Esophagus muscularis mucosa (tissue), 4 donors: ENCODE measurements at regions not wholly inside any gene's neighbourhood (a gene's known extent, or its start where the extent isn't known, plus 50 kb on each side); places are given as distances from the start of the nearest gene placed in this dataset.

ENCODE experiments used
- DNase-seq: peaks from one replicate; pipeline ENCODE4 v3.0.0-alpha.2; 2017; ENCODE audit errors: extremely low spot score
- H3K27ac ChIP-seq, 4 donors: fragments of 200-600 bp; sonication (generic); replicated peaks in 1 of 4; 1 replicate in 3 of 4; 2 replicates in 1 of 4; pipeline ENCODE4 v1.5.1; 2016 to 2019; ENCODE audit warnings: mild to moderate bottlenecking in 1 of 4
- H3K27me3 ChIP-seq, 4 donors: fragments of 200-600 bp; sonication (generic); one replicate each; pipeline versions ENCODE4 v1.5.1 to v1.6.0; 2016 to 2019
- H3K36me3 ChIP-seq, 4 donors: fragments of 200-600 bp; sonication (generic); one replicate each; pipeline ENCODE4 v1.5.1; 2016 to 2019
- H3K4me1 ChIP-seq, 4 donors: fragments of 200-600 bp; sonication (generic); one replicate each; pipeline ENCODE4 v1.5.1; 2016 to 2019
- H3K4me3 ChIP-seq, 4 donors: fragments of 200-600 bp; sonication (generic); 1 replicate in 2 of 4; 2 replicates in 2 of 4; pipeline ENCODE4 v1.5.1; 2016 to 2019; ENCODE audit warnings: mild to moderate bottlenecking in 4 of 4, moderate library complexity in 1 of 4
- H3K9me3 ChIP-seq, 4 donors: fragments of 200-600 bp; sonication (generic); 1 replicate in 3 of 4; 2 replicates in 1 of 4; pipeline ENCODE4 v1.5.1; 2016 to 2019
- EP300 ChIP-seq: sonication (generic); formaldehyde crosslinking; IDR thresholded peaks from one replicate; pipeline ENCODE4 v1.6.1; 2017; ENCODE audit warnings: antibody characterized with exemption
- POLR2A ChIP-seq: fragments of 450-650 bp; IDR thresholded peaks from one replicate; pipeline ENCODE4 v1.6.1; 2017; ENCODE audit warnings: antibody characterized with exemption, moderate library complexity, mild to moderate bottlenecking, low read depth
- POLR2AphosphoS5 ChIP-seq, 2 donors: sonication (generic); formaldehyde crosslinking; IDR thresholded peaks; one replicate each; pipeline ENCODE4 v1.6.1; 2017; ENCODE audit warnings: antibody characterized with exemption in 2 of 2
- WGBS: methylation state at CpG from one replicate; pipeline ENCODE4 v1.1.5; 2018; 5-methylcytosine and 5-hydroxymethylcytosine counted together
- intact Hi-C: fragments of 100-400 bp; cut with DNase I; formaldehyde crosslinking; loops from one replicate; pipeline ENCODE4 v1.15.1; 2023
- small RNA-seq, 3 donors: library from RNA; depleted of rRNA; stranded (forward); fragments of <200 nt; gene quantifications; one replicate each; pipeline ENCODE3, GENCODE V24; 2016
- TF ChIP-seq, protein P1 (sequence below), 3 experiments: fragments of 200-600 bp in 2 of 3; fragments of 450-650 bp in 1 of 3; sonication (generic) in 2 of 3; IDR thresholded peaks; one replicate each; pipeline ENCODE4 v1.5.1; 2017 to 2019; ENCODE audit warnings: antibody characterized with exemption in 3 of 3, mild to moderate bottlenecking in 2 of 3, moderate library complexity in 1 of 3

DNA sequence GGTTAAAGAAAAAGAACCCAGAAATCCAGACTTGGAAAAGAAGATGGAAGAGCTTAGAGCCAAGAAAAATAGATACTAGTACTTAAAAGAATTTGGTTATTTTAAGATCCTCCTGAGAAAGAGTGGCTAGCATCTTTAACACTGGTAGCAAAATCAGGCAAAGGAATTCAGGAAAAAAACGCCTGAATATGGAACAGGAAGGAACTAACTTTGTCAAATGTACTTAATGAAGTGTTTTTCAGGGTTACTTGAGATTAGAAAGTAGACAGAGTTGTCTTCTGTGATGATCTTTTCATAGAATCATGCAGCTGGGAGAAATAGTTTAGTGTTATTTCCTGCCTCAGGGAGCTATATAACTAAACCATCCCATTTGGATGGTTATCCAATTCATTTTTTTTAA is 50.8 kb upstream of the SASH1 start:
- no peak for DNase-seq
- Histone ChIP-seq H3K4me3 (no peak overlapping the region), H3K27ac (no peak overlapping the region), H3K27me3 (no peaks in the 10 kb centered on the region), H3K4me1 (peaks cover 11 to 15% (median 15%) of the 10 kb centered on the region in 4 donors), H3K36me3 (no peaks in the 10 kb centered on the region), H3K9me3 (no peaks in the 10 kb centered on the region)
- WGBS: 30% methylated on average over 1 of the region's 1 CpG
- no peak for TF ChIP-seq POLR2AphosphoS5 (IDR thresholded peaks at IDR 0.05)
- TF ChIP-seq EP300: no peak
- TF ChIP-seq, protein P1, sequence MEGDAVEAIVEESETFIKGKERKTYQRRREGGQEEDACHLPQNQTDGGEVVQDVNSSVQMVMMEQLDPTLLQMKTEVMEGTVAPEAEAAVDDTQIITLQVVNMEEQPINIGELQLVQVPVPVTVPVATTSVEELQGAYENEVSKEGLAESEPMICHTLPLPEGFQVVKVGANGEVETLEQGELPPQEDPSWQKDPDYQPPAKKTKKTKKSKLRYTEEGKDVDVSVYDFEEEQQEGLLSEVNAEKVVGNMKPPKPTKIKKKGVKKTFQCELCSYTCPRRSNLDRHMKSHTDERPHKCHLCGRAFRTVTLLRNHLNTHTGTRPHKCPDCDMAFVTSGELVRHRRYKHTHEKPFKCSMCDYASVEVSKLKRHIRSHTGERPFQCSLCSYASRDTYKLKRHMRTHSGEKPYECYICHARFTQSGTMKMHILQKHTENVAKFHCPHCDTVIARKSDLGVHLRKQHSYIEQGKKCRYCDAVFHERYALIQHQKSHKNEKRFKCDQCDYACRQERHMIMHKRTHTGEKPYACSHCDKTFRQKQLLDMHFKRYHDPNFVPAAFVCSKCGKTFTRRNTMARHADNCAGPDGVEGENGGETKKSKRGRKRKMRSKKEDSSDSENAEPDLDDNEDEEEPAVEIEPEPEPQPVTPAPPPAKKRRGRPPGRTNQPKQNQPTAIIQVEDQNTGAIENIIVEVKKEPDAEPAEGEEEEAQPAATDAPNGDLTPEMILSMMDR (IDR thresholded peaks at IDR 0.05): no peak
- no peak for TF ChIP-seq POLR2A
- intact Hi-C loops: no loop called here

Small RNAs in the stretch of these regions (small RNA-seq; reads per million reads assigned to genes)
- 0 reads per million in 3 donors for gene RNU6-1222P
